ENCODE measurements at regions not wholly inside any gene's neighbourhood (a gene's known extent, or its start where the extent isn't known, plus 50 kb on each side); places are given as distances from the start of the nearest gene placed in this dataset.

GRCh38 chr2:45192991-45193390 lies 183.7 kb upstream of the SIX2 start:
- TF ChIP-seq, protein P1, sequence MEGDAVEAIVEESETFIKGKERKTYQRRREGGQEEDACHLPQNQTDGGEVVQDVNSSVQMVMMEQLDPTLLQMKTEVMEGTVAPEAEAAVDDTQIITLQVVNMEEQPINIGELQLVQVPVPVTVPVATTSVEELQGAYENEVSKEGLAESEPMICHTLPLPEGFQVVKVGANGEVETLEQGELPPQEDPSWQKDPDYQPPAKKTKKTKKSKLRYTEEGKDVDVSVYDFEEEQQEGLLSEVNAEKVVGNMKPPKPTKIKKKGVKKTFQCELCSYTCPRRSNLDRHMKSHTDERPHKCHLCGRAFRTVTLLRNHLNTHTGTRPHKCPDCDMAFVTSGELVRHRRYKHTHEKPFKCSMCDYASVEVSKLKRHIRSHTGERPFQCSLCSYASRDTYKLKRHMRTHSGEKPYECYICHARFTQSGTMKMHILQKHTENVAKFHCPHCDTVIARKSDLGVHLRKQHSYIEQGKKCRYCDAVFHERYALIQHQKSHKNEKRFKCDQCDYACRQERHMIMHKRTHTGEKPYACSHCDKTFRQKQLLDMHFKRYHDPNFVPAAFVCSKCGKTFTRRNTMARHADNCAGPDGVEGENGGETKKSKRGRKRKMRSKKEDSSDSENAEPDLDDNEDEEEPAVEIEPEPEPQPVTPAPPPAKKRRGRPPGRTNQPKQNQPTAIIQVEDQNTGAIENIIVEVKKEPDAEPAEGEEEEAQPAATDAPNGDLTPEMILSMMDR (IDR thresholded peaks at IDR 0.05) = no peak
- no peak for TF ChIP-seq POLR2A (IDR thresholded peaks at IDR 0.05)
